Chondrocyte (in vitro differentiated cells): ENCODE measurements at regions not wholly inside any gene's neighbourhood (a gene's known extent, or its start where the extent isn't known, plus 50 kb on each side); places are given as distances from the start of the nearest gene placed in this dataset.

Source experiments
- DNase-seq: peaks from one replicate; pipeline ENCODE4 v3.0.0; 2021; ENCODE audit warnings: mixed read lengths, low spot score
- H3K27ac Mint-ChIP-seq: one replicate; pipeline ENCODE4 v1.8.0; 2021; ENCODE audit warnings: mild to moderate bottlenecking, moderate library complexity, mixed read lengths; ENCODE audit not compliant: unreplicated experiment
- H3K27me3 Mint-ChIP-seq: 2 replicates; pipeline ENCODE4 v1.8.0; 2021; ENCODE audit warnings: low read depth, mixed read lengths
- H3K36me3 Mint-ChIP-seq: 2 replicates; pipeline ENCODE4 v1.8.0; 2021; ENCODE audit warnings: low read depth, mixed read lengths
- H3K4me1 Mint-ChIP-seq: 2 replicates; pipeline ENCODE4 v1.8.0; 2021; ENCODE audit warnings: low read depth, mild to moderate bottlenecking, mixed read lengths
- H3K4me3 Mint-ChIP-seq: one replicate; pipeline ENCODE4 v1.8.0; 2021; ENCODE audit warnings: mild to moderate bottlenecking, moderate library complexity, mixed read lengths; ENCODE audit not compliant: unreplicated experiment
- H3K9me3 Mint-ChIP-seq: 2 replicates; pipeline ENCODE4 v1.8.0; 2021; ENCODE audit warnings: low read depth, mixed read lengths
- CTCF ChIP-seq: fragments of 200-600 bp; sonication (generic); IDR thresholded peaks from 2 replicates; pipeline ENCODE4 v1.5.0; 2021; ENCODE audit warnings: antibody characterized with exemption, mild to moderate bottlenecking, moderate library complexity

GRCh38 chr5:17425385-17426070 lies 72.5 kb upstream of the TAF11L2 start:
- Mint-ChIP-seq H3K9me3 (no peaks in the 10 kb centered on the region), H3K36me3 (no peaks in the 10 kb centered on the region), H3K27me3 (peaks cover 1% of the 10 kb centered on the region), H3K4me1 (peaks cover 8% of the 10 kb centered on the region), H3K4me3 (no peak overlapping the region), H3K27ac (no peak overlapping the region)
- TF ChIP-seq CTCF: no peak
- no peak for DNase-seq

- Mint-ChIP-seq H3K4me1 (peaks cover 8% of the 10 kb centered on the region), H3K36me3 (no peaks in the 10 kb centered on the region), H3K4me3 (no peak overlapping the region), H3K27ac (no peak overlapping the region), H3K9me3 (no peaks in the 10 kb centered on the region), H3K27me3 (peaks cover 1% of the 10 kb centered on the region)
- no peak for DNase-seq
- no peak for TF ChIP-seq CTCF
These were observed 71.8 kb upstream of the TAF11L2 start for GRCh38 chr5:17426104-17426749.

GRCh38 chr5:17428176-17428800 lies 69.7 kb upstream of the TAF11L2 start:
- Mint-ChIP-seq H3K36me3 (no peaks in the 10 kb centered on the region), H3K4me1 (peaks cover 8% of the 10 kb centered on the region), H3K4me3 (no peak overlapping the region), H3K9me3 (no peaks in the 10 kb centered on the region), H3K27me3 (peaks cover 1% of the 10 kb centered on the region), H3K27ac (no peak overlapping the region)
- DNase-seq: no peak
- no peak for TF ChIP-seq CTCF

- Mint-ChIP-seq H3K4me3 (no peak overlapping the region), H3K27ac (no peak overlapping the region), H3K9me3 (no peaks in the 10 kb centered on the region), H3K4me1 (peaks cover 8% of the 10 kb centered on the region), H3K27me3 (peaks cover 1% of the 10 kb centered on the region), H3K36me3 (no peaks in the 10 kb centered on the region)
- TF ChIP-seq CTCF: no peak
- no peak for DNase-seq
These were observed 68.7 kb upstream of the TAF11L2 start for GRCh38 chr5:17429353-17429752.

- H3K27me3 Mint-ChIP-seq: peaks cover 1% of the 10 kb centered on the region
- no peak overlapping the region for H3K4me3 Mint-ChIP-seq
- no peaks in the 10 kb centered on the region for H3K9me3 Mint-ChIP-seq
- TF ChIP-seq CTCF: no peak
- H3K4me1 Mint-ChIP-seq: peaks cover 6% of the 10 kb centered on the region
- no peak overlapping the region for H3K27ac Mint-ChIP-seq
- DNase-seq: no peak
- H3K36me3 Mint-ChIP-seq: no peaks in the 10 kb centered on the region
These were observed 67.8 kb upstream of the TAF11L2 start for GRCh38 chr5:17430241-17430640.
